H9 (cell line): ENCODE measurements at regions not wholly inside any gene's neighbourhood (a gene's known extent, or its start where the extent isn't known, plus 50 kb on each side); places are given as distances from the start of the nearest gene placed in this dataset.

Experiments used
- DNase-seq: peaks from one replicate; pipeline ENCODE4 v3.0.0-alpha.2; 2017
- H2AFZ ChIP-seq: one replicate; pipeline ENCODE4 v1.6.1; 2013; ENCODE audit warnings: mild to moderate bottlenecking, low read length, control low read depth, moderate library complexity
- H2AK5ac ChIP-seq: 2 replicates; pipeline ENCODE4 v1.6.1; 2013; ENCODE audit warnings: low read length, control low read depth, mixed read lengths; ENCODE audit not compliant: insufficient read length
- H2BK120ac ChIP-seq: one replicate; pipeline ENCODE4 v1.6.1; 2013; ENCODE audit warnings: low read depth, mild to moderate bottlenecking, low read length, control low read depth, inconsistent platforms; ENCODE audit not compliant: poor library complexity, severe bottlenecking
- H2BK12ac ChIP-seq: 2 replicates; pipeline ENCODE4 v1.6.1; 2013; ENCODE audit warnings: low read length, control low read depth, mixed read lengths, low read depth; ENCODE audit not compliant: insufficient read length
- H2BK15ac ChIP-seq: 2 replicates; pipeline ENCODE4 v1.6.1; 2013; ENCODE audit warnings: low read depth, low read length, control low read depth
- H2BK20ac ChIP-seq: one replicate; pipeline ENCODE4 v1.6.1; 2013; ENCODE audit warnings: low read depth, mild to moderate bottlenecking, low read length, control low read depth, inconsistent platforms; ENCODE audit not compliant: poor library complexity, severe bottlenecking
- H2BK5ac ChIP-seq: 2 replicates; pipeline ENCODE4 v1.6.1; 2013; ENCODE audit warnings: low read length, control low read depth, mixed read lengths; ENCODE audit not compliant: insufficient read length
- H3K14ac ChIP-seq: 2 replicates; pipeline ENCODE4 v1.6.1; 2013; ENCODE audit warnings: low read length, control low read depth; ENCODE audit not compliant: insufficient read depth
- H3K18ac ChIP-seq: 2 replicates; pipeline ENCODE4 v1.6.1; 2013; ENCODE audit warnings: low read depth, mild to moderate bottlenecking, mixed read lengths, low read length, control low read depth; ENCODE audit not compliant: insufficient read length
- H3K23ac ChIP-seq: 2 replicates; pipeline ENCODE4 v1.6.1; 2013; ENCODE audit warnings: low read length, control low read depth, mixed read lengths, low read depth; ENCODE audit not compliant: insufficient read length
- H3K23me2 ChIP-seq: 2 replicates; pipeline ENCODE4 v1.6.1; 2013; ENCODE audit warnings: low read depth, mild to moderate bottlenecking, mixed read lengths, low read length, control low read depth; ENCODE audit not compliant: insufficient read length, poor library complexity, severe bottlenecking
- H3K27ac ChIP-seq: 2 replicates; pipeline ENCODE4 v1.5.1; 2013; ENCODE audit warnings: low read length, control low read depth, mixed read lengths, low read depth; ENCODE audit not compliant: insufficient read length
- H3K27me3 ChIP-seq: 2 replicates; pipeline ENCODE4 v1.6.1; 2013; ENCODE audit warnings: low read length, control low read depth, inconsistent platforms; ENCODE audit not compliant: insufficient read depth
- H3K4ac ChIP-seq: 2 replicates; pipeline ENCODE4 v1.6.1; 2013; ENCODE audit warnings: low read depth, mild to moderate bottlenecking, control low read depth, inconsistent platforms, low read length, moderate library complexity
- H3K4me1 ChIP-seq: 2 replicates; pipeline ENCODE4 v1.6.1; 2013; ENCODE audit warnings: low read length, control low read depth, inconsistent platforms; ENCODE audit not compliant: insufficient read depth
- H3K4me2 ChIP-seq: 2 replicates; pipeline ENCODE4 v1.6.1; 2013; ENCODE audit warnings: low read length, control low read depth, mixed read lengths; ENCODE audit not compliant: insufficient read length, insufficient read depth
- H3K56ac ChIP-seq: 2 replicates; pipeline ENCODE4 v1.6.1; 2013; ENCODE audit warnings: low read depth, mild to moderate bottlenecking, mixed read lengths, low read length, control low read depth; ENCODE audit not compliant: insufficient read length
- H3K79me1 ChIP-seq: 2 replicates; pipeline ENCODE4 v1.6.1; 2013; ENCODE audit warnings: low read depth, mild to moderate bottlenecking, moderate library complexity, low read length, control low read depth, inconsistent platforms; ENCODE audit not compliant: insufficient read depth, poor library complexity, severe bottlenecking
- H3K79me2 ChIP-seq: 2 replicates; pipeline ENCODE4 v1.6.1; 2013; ENCODE audit warnings: low read length, control low read depth, inconsistent platforms; ENCODE audit not compliant: insufficient read depth
- H3K9ac ChIP-seq: 2 replicates; pipeline ENCODE4 v1.6.1; 2013; ENCODE audit warnings: low read length, control low read depth, mixed read lengths; ENCODE audit not compliant: insufficient read length; ENCODE audit errors: extremely low read depth
- H3K9me3 ChIP-seq: one replicate; pipeline ENCODE4 v1.6.1; 2013; ENCODE audit warnings: low read depth, low read length, inconsistent platforms; ENCODE audit not compliant: control insufficient read depth
- H3T11ph ChIP-seq: one replicate; pipeline ENCODE4 v1.6.1; 2013; ENCODE audit warnings: mild to moderate bottlenecking, low read length, control low read depth, inconsistent platforms
- H4K20me1 ChIP-seq: one replicate; pipeline ENCODE4 v1.6.1; 2013; ENCODE audit not compliant: control insufficient read depth, insufficient read length, insufficient read depth
- H4K5ac ChIP-seq: 2 replicates; pipeline ENCODE4 v1.6.1; 2013; ENCODE audit warnings: low read depth, mild to moderate bottlenecking, mixed read lengths, low read length, control low read depth; ENCODE audit not compliant: insufficient read length
- H4K8ac ChIP-seq: replicated peaks from 2 replicates; pipeline ENCODE4 v1.6.1; 2013; ENCODE audit warnings: low read length, control low read depth, mixed read lengths, low read depth; ENCODE audit not compliant: insufficient read length
- H4K91ac ChIP-seq: 2 replicates; pipeline ENCODE4 v1.6.1; 2013; ENCODE audit warnings: low read depth, mild to moderate bottlenecking, moderate library complexity, mixed read lengths, low read length, control low read depth; ENCODE audit not compliant: insufficient read length
- H3K27ac Mint-ChIP-seq, 3 experiments: 2 replicates in 2 of 3; 3 replicates in 1 of 3; pipeline ENCODE4 v1.8.0; 2020 to 2021; ENCODE audit warnings: mixed read lengths in 3 of 3, mild to moderate bottlenecking in 1 of 3, moderate library complexity in 1 of 3
- H3K27me3 Mint-ChIP-seq: 2 replicates; pipeline ENCODE4 v1.8.0; 2021; ENCODE audit warnings: low read depth, mild to moderate bottlenecking, moderate library complexity, mixed read lengths
- H3K36me3 Mint-ChIP-seq, 3 experiments: 2 replicates in 2 of 3; 3 replicates in 1 of 3; pipeline ENCODE4 v1.8.0; 2020 to 2021; ENCODE audit warnings: low read depth in 3 of 3, mixed read lengths in 3 of 3; ENCODE audit not compliant: insufficient read depth in 1 of 3
- H3K4me1 Mint-ChIP-seq, 2 experiments: 2 replicates each; pipeline ENCODE4 v1.8.0; 2020; ENCODE audit warnings: mixed read lengths in 2 of 2
- H3K4me3 Mint-ChIP-seq, 2 experiments: 2 replicates in 1 of 2; 3 replicates in 1 of 2; pipeline ENCODE4 v1.8.0; 2020 to 2021; ENCODE audit warnings: mild to moderate bottlenecking in 2 of 2, mixed read lengths in 2 of 2, moderate library complexity in 1 of 2
- H3K9me3 Mint-ChIP-seq, 2 experiments: 2 replicates in 1 of 2; 3 replicates in 1 of 2; pipeline ENCODE4 v1.8.0; 2020; ENCODE audit warnings: mild to moderate bottlenecking in 2 of 2, mixed read lengths in 2 of 2, moderate library complexity in 1 of 2
- CTCF ChIP-seq: fragments of 200-600 bp; sonication (generic); conservative IDR thresholded peaks from 3 replicates; pipeline ENCODE4 v1.8.0; 2021; ENCODE audit warnings: antibody characterized with exemption, mild to moderate bottlenecking
- WGBS: extraction: QIAGEN DNeasy Blood & Tissue Kit; methylation state at CpG from one replicate; pipeline ENCODE4 v1.1.7; 2013; ENCODE audit warnings: missing lambda C conversion rate, low lambda C conversion rate, mixed read lengths; ENCODE audit not compliant: insufficient read length; ENCODE audit errors: extremely low coverage; 5-methylcytosine and 5-hydroxymethylcytosine counted together

GRCh38 chr6:165716886-165717285 is 53.8 kb upstream of the PDE10A start:
- Histone ChIP-seq H3K79me2 (no peaks in the 10 kb centered on the region), H3K4me1 (no peaks in the 10 kb centered on the region), H4K20me1 (no peaks in the 10 kb centered on the region), H3K23me2 (no peaks in the 10 kb centered on the region), H2AK5ac (no peak overlapping the region), H2BK12ac (no peak overlapping the region), H3K27me3 (no peaks in the 10 kb centered on the region), H4K91ac (no peak overlapping the region), H3K56ac (no peak overlapping the region), H3K79me1 (no peaks in the 10 kb centered on the region), H3K4ac (no peak overlapping the region), H3K18ac (no peak overlapping the region), H4K5ac (no peak overlapping the region), H2AFZ (no peak overlapping the region), H3K4me2 (no peak overlapping the region), H3K23ac (no peak overlapping the region), H2BK20ac (no peak overlapping the region), H3K27ac (no peak overlapping the region), H3K14ac (no peak overlapping the region), H3T11ph (no peak overlapping the region), H4K8ac (no peak overlapping the region), H3K9ac (no peak overlapping the region), H3K9me3 (no peaks in the 10 kb centered on the region), H2BK15ac (no peak overlapping the region), H2BK120ac (no peak overlapping the region), H2BK5ac (no peak overlapping the region)
- Mint-ChIP-seq H3K27ac (no peak overlapping the region), H3K4me1 (no peaks in the 10 kb centered on the region), H3K9me3 (no peaks in the 10 kb centered on the region), H3K36me3 (no peaks in the 10 kb centered on the region; a peak in 1 of 7 replicates), H3K27me3 (no peaks in the 10 kb centered on the region; the same call in 1 of the 2 replicates), H3K4me3 (no peak overlapping the region)
- no CpG with 5 or more reads among the region's 4 CpGs for WGBS
- no peak for TF ChIP-seq CTCF
- DNase-seq, result no peak
